DLD1 (cell line): ENCODE measurements at regions not wholly inside any gene's neighbourhood (a gene's known extent, or its start where the extent isn't known, plus 50 kb on each side); places are given as distances from the start of the nearest gene placed in this dataset.
"Not testable (repeated sequence)": the region's sequence is repeated elsewhere in the genome, so short reads cannot be mapped to it uniquely, and the experiment has no call there.

ENCODE experiments used
- in situ Hi-C: cut with HindIII; loops from 2 replicates; pipeline ENCODE4 v1.10.0; 2017; ENCODE audit warnings: low sequenced_read_pairs

GRCh38 chr1:4062041-4062440, 162.0 kb upstream of the C1orf174 start:
- in situ Hi-C loops, result no loop called here

GRCh38 chr1:4062560-4062959, 162.5 kb upstream of the C1orf174 start:
- in situ Hi-C loops, result no loop called here

GRCh38 chr1:4062992-4063391, 162.9 kb upstream of the C1orf174 start:
- in situ Hi-C loops, result no loop called here

- in situ Hi-C loops, result no loop called here
Measured at GRCh38 chr1:4063516-4063915, 163.4 kb upstream of the C1orf174 start.

GRCh38 chr1:4064150-4064889, 164.2 kb upstream of the C1orf174 start:
- in situ Hi-C loops, result no loop called here

GRCh38 chr1:4066860-4067599, 167.0 kb upstream of the C1orf174 start:
- in situ Hi-C loops, result no loop called here

- in situ Hi-C loops, result no loop called here
Measured at GRCh38 chr1:4068076-4068475, 168.0 kb upstream of the C1orf174 start.

- in situ Hi-C loops, result no loop called here
Measured at GRCh38 chr1:4071653-4072052, 171.6 kb upstream of the C1orf174 start.

GRCh38 chr1:4072481-4073153, 172.5 kb upstream of the C1orf174 start:
- in situ Hi-C loops, result no loop called here

GRCh38 chr1:4075436-4076225, 175.6 kb upstream of the C1orf174 start:
- in situ Hi-C loops, result no loop called here

GRCh38 chr1:4076346-4076745, 176.3 kb upstream of the C1orf174 start:
- in situ Hi-C loops, result no loop called here

GRCh38 chr1:4078091-4078962, 178.3 kb upstream of the C1orf174 start:
- in situ Hi-C loops, result not testable (repeated sequence)

GRCh38 chr1:4079815-4080214, 179.7 kb upstream of the C1orf174 start:
- in situ Hi-C loops, result no loop called here

- in situ Hi-C loops, result no loop called here
Measured at GRCh38 chr1:4081806-4082711, 182.0 kb upstream of the C1orf174 start.

- in situ Hi-C loops, result no loop called here
Measured at GRCh38 chr1:4083231-4084047, 183.4 kb upstream of the C1orf174 start.

- in situ Hi-C loops, result no loop called here
Measured at GRCh38 chr1:4084048-4084431, 184.0 kb upstream of the C1orf174 start.

- in situ Hi-C loops, result no loop called here
Measured at GRCh38 chr1:4084446-4084845, 184.4 kb upstream of the C1orf174 start.

GRCh38 chr1:4084896-4085295, 184.8 kb upstream of the C1orf174 start:
- in situ Hi-C loops, result no loop called here
